Right lung (tissue), 2 donors: ENCODE measurements at regions not wholly inside any gene's neighbourhood (a gene's known extent, or its start where the extent isn't known, plus 50 kb on each side); places are given as distances from the start of the nearest gene placed in this dataset.

Experiments
- DNase-seq, 2 donors: peaks; one replicate each; pipeline ENCODE4 v3.0.0-alpha.2; 2013

DNA sequence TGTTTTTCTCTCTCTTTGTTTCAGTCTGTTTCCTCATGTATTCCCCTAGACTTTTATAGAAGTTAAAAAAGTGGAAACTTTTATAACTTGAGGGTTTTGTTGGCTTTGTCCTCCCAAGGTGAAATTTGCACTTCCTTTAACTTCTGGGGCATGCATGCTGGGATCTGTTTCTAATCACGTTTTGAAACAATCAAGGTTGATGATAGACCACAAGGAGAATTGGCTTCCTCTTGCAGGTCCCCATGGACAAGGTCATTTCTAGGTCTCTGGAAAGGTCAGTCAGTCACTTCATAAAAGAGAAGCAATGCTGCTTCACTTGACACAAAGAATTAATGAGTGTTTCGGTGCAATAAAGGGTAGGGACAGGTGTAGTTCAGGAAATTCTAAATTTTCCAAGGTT lies 811.8 kb upstream of the CELF2 start:
- DNase-seq: no peak

DNA sequence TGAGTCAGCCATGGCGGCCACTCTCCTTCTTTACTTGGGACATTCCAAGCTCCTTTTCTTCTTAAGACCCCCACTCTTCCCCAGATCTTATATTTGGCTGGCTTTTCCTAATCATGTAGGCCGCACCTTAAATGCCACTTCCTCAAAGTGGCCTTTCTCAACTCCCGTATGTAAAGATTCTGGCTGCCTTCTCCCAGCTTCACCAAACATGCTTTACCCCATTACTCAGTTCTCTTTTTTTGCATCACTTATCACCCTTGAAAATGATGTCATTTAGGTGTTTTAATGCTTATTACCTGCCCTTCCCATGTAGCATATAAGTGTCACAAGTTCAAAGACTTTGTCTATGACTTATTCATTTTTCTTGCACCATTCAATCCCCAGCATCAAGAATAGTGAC lies 810.1 kb upstream of the CELF2 start:
- DNase-seq: no peak

DNA sequence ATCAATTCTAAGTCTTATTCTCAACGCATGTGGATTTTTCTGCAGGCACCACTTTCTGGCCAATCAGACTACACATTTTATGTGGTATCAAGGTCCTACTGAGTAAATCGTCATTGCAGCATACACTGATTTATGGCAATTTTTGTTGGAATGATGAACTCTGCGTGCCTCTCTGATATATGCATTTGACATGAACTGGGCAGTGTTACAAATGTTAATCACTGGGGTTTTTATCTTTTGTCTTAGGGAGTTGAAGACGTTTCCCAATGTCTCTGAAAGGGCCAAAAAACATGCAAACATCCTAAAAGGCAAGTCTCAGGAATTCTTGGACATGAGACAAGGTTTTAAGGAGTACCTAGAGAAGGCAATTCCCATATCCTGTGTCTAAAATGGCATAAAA lies 809.5 kb upstream of the CELF2 start:
- DNase-seq: peak; percentile 6 to 15

DNA sequence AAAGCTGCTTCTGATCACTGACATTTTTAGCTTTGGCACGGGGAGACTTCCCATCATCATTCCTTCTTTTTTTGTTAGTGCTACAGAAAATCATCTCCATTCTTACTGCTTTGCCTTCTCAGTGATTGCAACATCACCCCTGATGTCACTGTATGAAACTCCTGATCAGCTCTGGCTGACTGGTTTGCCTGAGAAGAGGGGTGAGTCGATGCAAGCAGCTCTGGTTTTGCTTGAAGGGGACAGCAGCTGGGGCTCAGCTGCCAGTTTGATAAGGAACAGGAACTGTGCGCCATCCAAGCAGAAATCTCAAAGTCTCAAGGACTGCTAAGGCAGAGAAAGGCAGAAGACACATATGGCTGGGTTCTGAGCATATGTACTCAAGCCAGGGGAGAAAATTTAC lies 808.5 kb upstream of the CELF2 start:
- DNase-seq: peak; percentile 86 to 88

DNA sequence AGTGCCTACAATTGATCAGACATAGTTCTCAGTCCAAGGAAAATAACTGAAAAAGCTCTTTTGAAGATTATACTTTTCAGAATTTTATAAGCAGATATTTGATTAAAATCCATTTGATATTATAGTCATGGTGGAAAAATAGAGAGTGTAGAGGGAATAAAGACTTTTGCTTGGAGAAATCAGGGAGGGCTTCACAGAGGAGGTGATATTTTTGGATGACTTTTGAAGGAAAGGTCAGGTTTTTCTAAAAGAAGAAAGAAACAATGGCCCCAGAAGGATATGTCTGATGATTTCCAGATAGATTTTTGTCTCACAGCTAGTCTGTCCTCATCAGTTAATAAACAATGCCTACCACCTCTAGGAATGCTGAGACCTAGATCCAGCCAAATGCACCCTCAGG lies 806.3 kb upstream of the CELF2 start:
- DNase-seq: no peak

DNA sequence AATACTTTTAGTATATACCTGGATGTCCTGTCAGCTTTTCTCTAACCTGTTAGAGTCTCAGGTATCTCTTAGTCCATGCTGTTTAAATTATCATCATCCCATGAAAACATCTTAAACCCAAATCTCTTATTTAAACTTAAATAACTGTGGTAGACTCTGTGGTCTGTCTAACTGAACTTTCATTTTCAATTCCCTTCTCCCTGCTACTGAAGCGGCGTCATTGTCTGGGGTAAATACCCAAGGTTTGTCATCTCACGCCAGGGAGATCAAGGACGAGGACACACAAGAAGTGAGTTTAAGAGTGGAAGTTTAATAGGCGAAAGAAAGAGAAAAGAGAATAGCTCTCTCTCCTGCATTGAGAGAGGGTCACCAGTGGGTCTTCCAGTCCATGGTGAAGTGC lies 804.4 kb upstream of the CELF2 start:
- no peak for DNase-seq

DNA sequence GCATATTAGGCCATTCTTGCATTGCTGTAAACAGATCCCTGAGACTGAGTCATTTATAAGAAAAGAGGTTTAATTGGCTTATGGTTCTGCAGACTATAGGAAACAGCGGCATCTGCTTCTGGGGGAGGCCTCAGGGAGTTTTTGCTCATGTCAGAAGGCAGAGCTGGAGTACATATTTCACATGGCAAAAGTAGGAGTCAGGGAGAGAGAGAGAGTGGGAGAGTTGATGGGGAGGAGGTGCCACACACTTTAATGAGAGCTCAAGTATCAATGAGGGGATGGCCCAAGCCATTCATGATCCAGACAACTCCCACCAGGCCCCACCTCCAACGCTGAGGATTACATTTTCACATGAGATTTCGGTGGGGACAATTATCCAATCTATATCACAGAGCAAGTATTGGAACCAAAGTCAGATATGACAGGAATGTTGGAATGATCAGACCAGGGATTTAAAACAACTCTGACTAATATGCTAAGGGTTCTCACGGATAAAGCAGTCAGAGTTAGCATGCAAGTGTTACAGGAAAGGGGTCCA lies 795.3 kb upstream of the CELF2 start:
- no peak for DNase-seq

DNA sequence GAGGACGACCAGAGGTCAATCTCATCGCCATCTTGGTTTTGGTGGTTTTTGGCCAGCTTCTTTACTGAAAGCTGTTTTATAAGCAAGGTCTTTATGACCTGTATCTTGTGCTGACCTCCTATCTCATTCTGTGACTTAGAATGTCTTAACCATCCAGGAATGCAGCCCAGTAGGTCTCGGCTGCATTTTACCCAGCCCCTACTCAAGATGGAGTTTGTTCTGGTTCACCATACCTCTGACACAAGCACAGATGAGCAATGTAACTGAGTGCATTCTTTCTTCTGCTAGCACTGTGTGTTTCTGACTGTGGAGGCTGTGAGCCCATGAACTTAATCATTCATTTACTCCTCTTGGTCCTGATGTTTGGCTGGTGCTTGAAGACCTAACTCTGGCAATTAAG lies 794.5 kb upstream of the CELF2 start:
- DNase-seq: no peak

DNA sequence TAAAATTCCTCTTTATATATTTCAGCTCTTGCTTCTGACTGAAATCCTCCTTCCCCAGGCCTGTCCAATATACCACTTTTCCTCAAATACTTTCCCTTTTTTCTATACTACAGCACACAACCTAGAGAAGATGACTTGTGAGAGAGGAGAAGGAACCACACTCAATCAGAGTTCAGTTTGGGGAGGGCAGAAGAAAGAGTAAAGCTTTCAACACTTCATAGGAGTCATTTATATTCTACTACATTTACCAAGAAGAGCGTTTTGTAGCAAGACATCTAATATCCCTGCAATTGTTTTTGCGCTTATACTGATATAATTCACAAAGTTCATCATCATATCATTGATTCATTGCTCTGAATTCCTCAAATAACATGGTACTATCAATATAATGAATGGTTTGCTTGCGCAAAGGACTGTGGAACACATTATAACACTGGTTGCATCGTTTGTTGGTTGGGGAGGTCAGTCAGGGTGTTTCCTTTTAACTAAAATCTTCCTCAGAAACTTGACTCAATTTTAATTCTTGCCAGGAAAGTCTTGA lies 792.5 kb upstream of the CELF2 start:
- no peak for DNase-seq

DNA sequence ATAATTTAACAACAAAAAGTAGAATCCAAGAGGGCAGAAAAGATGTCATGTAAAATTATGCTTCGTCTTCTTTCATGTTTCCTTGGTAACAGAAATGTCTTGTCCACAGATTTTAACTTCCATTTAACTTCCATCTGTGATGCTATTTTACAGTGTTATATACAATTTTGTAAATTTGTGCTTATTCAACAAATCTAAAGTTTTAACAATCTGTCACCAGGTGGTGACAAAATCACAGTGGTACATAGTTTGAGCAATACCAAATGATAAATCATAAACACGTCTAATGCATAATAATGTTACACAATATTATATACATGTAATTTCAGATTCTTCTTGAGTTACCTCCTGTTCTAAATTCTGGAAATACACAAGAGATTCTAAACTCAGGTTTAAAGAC lies 784.4 kb upstream of the CELF2 start:
- DNase-seq: peak in 1 of 2 donors; percentile 7

DNA sequence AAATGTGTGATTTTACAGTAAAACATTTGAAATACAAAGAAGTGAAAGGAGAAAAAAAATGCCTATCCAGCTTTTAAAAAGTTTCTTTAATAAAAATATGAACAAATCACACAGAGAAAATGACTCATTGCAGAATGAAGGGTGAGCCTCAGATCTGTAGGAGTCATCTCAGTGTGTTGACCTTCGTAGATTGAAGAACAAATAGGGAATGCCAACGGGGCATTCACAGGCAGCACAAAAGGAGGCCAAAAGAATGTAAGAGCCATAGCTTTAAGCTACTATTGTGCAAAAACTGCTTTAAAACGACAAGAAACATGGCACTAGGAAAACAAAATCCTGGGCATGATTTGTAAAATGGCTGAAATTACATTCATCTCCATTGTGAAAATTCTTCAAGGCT lies 782.7 kb upstream of the CELF2 start:
- peak in 1 of 2 donors; percentile 2 for DNase-seq

DNA sequence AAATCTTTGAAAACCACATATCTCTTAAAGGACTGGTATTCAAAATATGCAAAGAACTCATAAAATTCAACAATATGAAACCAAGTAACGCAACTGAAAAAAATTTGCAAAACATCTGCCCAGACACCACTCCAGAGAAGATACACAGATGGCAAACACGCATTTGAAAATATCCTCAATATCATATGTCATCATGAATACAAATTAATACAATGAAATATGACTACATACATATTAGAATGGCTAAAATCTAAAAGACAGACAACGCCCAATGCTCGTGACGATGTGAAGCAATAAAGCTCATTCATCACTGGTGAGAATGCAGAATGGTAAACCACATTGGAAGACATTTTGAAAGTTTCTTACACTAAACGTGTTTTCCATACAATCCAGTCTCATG lies 770.1 kb upstream of the CELF2 start:
- DNase-seq: no peak

DNA sequence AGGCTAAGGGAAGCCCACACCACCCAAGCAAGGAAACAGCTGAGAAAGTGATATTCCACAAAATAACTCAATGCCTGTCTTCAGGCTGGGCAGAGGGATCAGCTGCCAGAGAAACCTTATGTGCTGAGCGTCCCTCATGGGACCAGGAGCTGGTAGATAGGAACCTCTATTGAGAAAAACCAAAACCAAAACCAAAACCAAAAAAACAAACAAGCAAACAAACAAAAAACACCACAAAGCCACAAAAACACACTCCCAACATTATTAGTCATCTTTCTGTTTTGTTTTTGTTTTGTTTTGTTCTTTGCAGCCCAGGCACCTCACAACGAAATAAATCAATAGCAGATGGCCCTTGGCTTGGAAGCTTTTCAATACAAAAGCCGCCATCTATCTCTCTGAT lies 760.8 kb upstream of the CELF2 start:
- DNase-seq: no peak

DNA sequence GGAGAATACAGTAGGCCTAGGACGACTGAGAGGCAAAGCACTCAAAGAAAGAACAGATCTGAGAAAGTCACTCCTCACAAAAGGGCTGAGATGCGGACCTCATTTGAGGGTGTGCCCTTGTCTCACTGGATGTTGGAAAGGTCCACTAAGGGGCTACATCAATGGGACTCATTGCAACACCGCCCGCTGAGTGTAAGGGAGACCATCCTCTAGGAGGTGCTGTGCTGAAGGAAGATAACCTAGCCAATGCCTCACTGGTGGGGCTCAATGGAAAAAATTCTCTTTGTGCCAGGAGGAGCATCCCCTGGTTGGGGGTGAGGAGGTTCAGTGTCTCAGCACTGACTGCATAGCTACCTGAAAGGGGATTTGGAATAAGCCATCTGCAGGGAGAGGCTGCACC lies 758.7 kb upstream of the CELF2 start:
- no peak for DNase-seq

DNA sequence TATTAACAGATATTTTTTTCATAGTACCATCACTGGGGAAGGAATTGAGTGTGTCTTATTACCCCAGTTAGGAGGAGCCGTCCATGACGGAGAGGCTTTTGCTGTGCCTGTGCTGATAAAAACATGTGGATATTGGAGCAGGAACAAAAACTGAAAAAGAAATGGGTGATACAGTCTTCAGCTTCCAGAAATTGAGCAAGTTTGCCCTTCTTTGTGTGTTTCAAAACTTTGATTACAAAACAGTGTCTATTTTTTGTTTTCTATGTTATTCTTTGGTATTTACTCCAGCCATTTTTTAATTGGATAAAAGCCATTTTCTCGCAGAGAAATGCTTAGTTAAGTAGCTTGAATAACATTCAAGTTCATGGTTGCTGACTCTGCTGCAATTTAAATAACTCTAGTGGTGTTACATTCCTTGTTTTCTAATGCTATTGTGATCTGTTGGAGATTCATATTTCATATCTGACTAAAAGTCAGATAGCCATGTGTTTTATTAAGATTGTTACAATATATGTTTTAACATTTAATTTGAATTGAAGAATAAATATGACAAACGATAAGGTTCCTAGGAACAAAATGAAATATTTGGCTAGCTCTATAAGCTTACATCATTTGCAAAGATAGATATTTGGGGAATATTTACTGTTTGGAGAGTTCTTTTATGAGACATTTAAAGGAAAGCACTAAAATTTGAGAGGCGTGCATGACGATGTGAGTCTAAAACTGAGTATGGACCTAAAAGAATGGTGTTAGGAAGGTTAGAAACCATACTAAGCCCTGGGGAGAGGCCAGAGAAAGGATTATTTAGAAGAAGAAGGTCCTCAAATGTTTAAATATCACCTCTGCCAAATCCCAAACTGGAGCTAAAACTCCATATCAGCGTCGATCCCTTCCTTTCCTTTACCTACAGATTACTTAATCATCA lies 747.3 kb upstream of the CELF2 start:
- peak; percentile 70 to 85 for DNase-seq

DNA sequence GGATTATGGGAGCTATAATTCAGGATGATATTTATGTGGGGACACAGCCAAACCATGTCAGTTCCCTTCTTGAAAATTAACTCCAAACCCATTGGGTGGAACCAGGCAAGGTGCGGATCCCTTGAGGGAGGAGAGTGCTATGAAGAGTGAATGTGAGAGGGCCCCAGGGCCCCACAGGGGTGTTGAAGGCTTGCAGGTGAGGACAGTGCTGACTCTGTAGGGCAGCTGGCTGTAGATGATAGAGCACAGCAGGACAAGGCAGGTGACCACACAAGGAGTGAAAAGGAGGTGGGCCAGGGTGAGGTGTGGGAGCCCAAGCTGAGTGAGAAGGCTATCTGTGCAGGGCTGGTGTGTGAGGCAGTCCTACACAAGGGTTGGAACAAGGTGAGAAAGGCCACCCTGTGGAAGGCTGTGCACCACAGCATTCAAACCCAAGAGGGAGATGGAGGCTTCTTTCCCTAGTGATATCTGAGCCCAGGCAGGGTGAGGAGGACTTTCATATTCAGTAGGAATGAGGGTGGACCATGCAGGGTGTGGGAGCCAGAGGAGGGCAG lies 746.0 kb upstream of the CELF2 start:
- DNase-seq: no peak

DNA sequence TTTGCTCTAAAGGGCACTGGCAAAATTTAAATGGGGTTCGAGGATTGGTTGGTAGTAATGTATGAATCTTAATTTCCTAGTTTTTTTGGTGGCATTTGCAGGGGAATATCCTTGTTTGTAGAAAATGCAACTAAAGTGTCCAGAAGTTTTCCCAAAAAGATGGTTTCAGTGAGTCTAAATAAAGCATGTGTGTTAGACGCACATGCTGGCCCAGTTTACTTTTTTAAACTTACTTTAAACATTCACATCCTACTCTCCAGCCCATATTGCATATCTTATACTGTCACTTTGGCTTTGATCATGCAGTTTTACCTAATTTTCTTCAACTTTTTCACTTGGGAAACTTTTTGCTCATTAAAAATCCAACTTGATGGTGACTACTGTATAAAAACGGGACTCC lies 744.0 kb upstream of the CELF2 start:
- no peak for DNase-seq

DNA sequence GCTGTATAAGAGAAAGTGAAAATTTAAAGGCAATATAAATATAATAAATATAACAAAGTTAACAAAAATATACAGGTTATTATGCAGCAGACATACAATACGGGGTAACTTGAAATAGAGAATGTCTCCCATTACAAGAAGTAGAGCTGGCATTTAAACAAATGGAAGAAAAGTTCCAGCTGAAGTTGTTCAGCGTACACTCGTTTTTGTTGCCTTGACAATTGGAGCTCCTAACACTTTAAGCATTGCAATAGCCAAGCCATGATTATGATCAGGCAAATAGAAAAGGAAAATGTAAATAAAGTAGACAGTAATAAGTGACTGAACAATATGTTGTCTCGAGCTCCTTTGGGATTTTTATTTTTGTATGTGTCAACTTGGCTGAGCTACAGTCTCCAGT lies 737.8 kb upstream of the CELF2 start:
- peak; percentile 69 to 75 for DNase-seq

DNA sequence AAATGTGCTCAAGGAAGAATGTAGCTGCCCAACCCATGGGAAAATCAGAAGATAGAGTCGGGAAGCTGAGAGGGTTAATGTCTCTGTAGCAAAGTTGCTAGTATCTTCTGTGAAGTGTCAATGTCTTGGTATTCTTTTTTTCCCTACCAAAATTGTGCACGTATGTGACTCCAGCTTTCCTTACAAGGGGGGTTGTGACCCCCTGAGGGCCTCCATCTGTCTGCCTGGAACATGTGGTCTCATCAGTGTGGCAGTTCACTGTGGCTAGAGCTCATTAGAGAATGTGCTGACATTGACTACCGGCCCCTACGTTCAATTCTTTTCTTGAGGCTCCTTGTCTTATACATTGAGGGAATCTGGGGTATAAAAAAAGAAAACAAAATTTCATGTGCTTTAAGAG lies 725.2 kb upstream of the CELF2 start:
- DNase-seq: no peak

DNA sequence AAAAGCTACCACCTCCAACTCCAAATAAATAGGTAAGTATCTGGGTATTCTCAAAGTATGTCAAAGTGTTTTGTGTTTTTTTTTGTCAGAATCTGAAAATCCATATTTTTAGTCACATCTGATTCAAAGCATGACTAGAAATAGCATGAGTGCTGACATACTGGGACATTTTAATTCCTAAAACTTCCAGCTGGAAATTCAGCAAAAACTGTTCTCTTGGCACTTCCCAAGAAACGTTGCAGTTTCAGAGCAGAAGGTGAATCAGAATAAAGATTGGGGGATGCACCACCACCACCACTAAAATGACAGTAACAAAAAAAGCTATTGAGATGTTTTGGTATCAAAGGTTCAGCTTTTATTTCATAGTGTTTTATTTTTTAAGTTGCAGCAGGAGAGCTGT lies 724.6 kb upstream of the CELF2 start:
- DNase-seq: no peak

DNA sequence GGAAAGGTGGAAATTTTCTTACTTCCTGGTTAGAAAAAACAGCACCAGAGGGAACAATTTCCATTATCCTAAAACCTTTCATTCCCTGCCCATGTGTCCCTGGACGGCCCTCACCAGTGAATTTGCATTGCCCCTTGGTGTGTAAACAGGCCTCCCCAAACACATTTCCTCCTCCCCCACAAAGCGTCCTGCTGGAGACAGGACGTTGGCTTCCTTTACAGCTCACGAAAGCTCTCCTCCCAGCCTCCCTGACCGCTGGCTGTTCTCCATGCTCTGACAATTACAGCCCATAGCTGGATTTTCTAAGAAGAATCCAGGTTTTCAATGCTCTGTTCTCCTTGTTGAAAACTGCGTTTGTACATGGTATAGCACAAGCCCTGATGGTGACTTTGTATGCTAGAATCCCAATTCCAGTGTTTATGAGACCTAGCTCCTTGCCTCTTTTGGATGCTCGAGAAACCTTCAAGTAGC lies 724.2 kb upstream of the CELF2 start:
- no peak for DNase-seq

DNA sequence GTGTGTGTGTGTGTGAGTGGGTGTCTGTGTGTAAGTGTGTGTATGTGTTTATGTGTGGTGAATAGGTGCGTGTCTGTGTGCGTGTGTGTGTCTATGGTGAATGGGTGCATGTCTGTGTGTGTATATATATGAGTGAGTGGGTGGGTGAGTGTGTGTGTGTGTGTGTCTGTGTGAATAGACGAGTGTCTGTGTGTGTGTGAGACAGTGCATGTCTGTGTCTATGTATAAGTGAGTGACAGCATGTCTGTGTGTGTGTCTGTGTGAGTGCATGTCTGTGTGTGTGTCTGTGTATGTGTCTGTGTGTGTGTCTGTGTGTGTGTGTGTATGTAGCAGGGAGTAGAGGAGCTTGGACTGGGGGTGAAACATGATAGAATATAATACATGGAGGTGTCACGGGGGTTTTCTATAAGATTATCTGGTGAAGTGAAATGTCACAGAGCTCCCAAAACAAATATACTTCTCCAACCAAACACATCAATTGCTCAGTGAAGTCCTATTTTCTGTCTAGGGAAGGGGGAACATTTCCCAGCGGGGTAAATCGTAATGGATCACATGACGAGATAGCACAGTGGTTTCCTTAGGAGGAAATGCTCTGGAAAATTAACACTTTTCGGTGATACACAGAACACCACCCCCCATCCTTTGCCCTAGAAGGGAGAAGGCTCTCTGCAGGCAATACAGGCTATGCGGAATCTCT lies 723.3 kb upstream of the CELF2 start:
- DNase-seq: no peak
